ENCODE measurements at regions not wholly inside any gene's neighbourhood (a gene's known extent, or its start where the extent isn't known, plus 50 kb on each side); places are given as distances from the start of the nearest gene placed in this dataset.

GRCh38 chr4:11228530-11228929 lies 200.2 kb downstream of the HS3ST1 start:
- TF ChIP-seq POLR2AphosphoS2 (conservative IDR thresholded peaks at IDR 0.05; ENCODE audit: low read length) (no peak), HDAC2 (IDR thresholded peaks at IDR 0.05) (no peak)
- TF ChIP-seq, protein P1, sequence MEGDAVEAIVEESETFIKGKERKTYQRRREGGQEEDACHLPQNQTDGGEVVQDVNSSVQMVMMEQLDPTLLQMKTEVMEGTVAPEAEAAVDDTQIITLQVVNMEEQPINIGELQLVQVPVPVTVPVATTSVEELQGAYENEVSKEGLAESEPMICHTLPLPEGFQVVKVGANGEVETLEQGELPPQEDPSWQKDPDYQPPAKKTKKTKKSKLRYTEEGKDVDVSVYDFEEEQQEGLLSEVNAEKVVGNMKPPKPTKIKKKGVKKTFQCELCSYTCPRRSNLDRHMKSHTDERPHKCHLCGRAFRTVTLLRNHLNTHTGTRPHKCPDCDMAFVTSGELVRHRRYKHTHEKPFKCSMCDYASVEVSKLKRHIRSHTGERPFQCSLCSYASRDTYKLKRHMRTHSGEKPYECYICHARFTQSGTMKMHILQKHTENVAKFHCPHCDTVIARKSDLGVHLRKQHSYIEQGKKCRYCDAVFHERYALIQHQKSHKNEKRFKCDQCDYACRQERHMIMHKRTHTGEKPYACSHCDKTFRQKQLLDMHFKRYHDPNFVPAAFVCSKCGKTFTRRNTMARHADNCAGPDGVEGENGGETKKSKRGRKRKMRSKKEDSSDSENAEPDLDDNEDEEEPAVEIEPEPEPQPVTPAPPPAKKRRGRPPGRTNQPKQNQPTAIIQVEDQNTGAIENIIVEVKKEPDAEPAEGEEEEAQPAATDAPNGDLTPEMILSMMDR (IDR thresholded peaks at IDR 0.05): no peak

All from A549 (cell line).